NCI-H1105 treated with DMSO at 0.1 percent for 48 hours (cell line): ENCODE measurements at regions not wholly inside any gene's neighbourhood (a gene's known extent, or its start where the extent isn't known, plus 50 kb on each side); places are given as distances from the start of the nearest gene placed in this dataset.

Experiments used
- DNase-seq: peaks from one replicate; lab custom pipeline; 2025; lab: John Stamatoyannopoulos, UW

- DNase-seq: no peak
These were observed 89.1 kb upstream of the ERRFI1 start for GRCh38 chr1:8115031-8115768.

- no peak for DNase-seq
These were observed 87.4 kb upstream of the ERRFI1 start for GRCh38 chr1:8113262-8114220.

DNA sequence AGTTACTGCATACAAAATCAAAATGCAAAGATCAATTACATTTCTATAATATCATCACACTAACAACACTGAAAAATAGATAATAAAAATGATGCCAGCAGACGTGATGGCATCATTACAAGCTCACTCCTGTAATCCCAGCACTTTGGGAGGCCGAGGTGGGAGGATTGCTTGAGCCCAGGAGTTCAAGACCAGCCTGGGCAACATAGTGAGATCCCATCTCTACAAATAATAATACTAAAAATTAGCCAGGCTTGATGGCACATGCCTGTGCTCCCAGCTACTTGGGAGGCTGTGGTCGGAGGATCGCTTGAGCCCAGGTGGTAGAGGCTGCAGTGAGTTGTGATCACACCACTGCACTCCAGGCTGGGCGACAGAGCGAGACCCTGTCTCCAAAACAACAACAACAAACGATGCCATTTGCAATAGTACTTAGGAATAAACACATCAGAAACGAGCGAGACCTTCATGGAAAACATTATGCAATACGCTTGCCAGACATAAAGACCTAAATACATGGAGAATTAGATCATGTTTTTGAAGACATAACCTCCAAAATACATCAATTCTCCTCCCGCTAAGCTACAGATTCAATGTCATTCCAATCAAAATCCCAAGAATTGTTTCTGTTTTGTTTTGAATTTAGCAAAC, 86.6 kb upstream of the ERRFI1 start:
- no peak for DNase-seq

DNA sequence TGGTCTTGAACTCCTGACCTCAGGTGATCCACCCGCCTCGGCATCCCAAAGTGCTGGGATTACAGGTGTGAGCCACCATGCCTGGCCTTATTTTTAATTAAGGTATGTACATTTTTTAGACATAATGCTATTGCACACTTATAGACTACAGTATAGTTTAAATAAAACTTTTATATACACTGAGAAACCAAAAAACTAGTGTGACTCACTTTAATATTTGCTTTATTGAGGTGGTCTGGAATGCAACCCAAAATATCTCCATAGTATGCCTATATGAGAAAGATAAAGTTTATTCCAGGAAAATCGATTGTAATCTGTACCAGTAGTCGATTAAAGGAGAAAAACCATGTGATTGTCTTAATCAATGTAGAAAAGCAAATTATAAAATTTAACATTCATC, 85.5 kb upstream of the ERRFI1 start:
- DNase-seq: no peak

GRCh38 chr1:8109216-8109615, 83.1 kb upstream of the ERRFI1 start:
- no peak for DNase-seq

DNA sequence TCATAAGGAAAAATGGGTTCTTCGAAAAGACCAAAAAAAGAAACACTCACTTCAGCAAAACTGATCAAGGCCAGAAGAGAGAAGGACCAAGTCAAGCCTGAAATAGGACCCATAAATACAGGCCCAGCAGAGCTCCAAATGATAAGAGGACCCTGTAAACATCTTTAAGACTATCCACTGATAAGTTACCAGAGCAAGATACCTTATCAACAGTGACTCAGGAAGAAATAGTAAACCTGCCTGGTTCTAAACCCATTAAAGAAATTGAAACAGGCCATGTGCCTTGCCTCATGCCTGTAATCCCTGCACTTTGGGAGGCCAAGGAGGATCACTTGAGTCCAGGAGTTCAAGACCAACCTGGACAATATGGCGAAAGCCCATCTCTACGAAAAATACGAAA, 81.8 kb upstream of the ERRFI1 start:
- no peak for DNase-seq

GRCh38 chr1:8104278-8105236, 78.4 kb upstream of the ERRFI1 start:
- DNase-seq: no peak

GRCh38 chr1:8097908-8098307, 71.8 kb upstream of the ERRFI1 start:
- no peak for DNase-seq

DNA sequence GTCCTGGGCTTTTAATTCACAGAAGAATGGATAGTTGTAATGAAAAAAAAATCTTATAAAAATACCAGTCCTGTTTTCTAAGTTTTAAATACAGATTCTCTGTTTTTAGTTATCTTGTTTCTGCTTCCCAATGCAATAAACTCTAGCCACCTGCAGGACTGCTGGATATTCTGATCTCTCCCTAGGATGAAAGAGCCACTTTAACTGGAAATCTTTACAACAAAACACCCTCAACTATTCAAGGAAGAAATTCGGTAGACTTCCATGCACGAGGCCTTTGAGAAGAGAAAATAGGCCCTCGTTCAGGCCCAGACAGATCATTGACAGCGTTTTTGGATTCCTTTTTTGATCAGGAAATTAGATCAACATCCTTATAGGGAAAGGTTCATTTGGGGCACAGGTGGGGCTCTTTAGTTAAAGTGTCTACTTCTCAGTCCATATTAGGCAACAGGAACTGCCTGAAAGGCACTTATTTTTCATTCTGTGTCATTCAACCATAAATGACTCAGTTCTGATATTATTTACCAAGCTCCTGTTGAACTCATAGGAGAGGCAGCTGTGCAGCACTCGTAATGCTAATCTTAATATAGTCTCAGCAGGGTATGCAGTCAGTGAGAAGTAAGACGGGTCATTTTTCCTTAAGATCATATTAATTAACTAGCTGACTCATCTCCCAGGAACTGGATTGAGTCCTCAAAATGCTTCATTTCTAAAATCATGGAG, 71.1 kb upstream of the ERRFI1 start:
- peak; percentile 78 for DNase-seq

- DNase-seq: no peak
These were observed 70.2 kb upstream of the ERRFI1 start for GRCh38 chr1:8096105-8097011.

- no peak for DNase-seq
These were observed 69.5 kb upstream of the ERRFI1 start for GRCh38 chr1:8095584-8095983.

DNA sequence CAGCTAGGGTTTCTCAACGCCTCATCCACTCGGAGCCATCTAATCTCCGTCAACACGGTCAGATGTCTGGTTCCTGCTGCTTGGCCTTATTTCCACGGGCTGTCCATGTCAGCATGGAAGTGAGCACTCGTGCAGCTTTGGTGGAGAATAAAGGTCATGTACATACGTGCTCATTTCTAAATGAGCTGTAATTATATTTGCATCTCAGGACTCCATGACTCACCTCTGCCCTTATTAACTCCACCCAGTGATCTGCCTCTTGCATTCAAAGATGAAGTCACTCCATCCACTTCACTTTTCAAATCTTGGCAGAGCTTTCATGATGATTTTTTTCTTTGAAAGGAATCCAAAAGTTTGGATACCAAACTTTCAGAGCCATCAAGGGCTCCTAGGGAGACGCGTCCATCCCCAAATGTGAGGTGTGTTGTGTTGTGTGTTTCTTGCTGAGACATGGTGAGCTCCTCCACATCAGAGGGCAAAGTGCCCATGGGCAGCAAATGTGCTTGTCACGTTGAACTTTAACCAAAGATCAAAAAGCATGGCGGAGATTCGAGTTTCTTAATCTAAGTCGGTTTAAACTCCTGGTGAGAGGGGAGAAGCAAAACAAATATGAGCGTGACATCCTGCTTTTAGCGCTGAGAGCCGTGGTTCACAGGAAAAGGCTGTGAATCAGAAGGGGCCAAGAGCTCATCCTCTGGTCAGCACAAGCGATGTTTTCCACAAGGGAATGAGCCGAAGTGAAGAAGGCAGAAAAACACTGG, 68.6 kb upstream of the ERRFI1 start:
- no peak for DNase-seq

GRCh38 chr1:8093221-8093980, 67.3 kb upstream of the ERRFI1 start:
- no peak for DNase-seq

DNA sequence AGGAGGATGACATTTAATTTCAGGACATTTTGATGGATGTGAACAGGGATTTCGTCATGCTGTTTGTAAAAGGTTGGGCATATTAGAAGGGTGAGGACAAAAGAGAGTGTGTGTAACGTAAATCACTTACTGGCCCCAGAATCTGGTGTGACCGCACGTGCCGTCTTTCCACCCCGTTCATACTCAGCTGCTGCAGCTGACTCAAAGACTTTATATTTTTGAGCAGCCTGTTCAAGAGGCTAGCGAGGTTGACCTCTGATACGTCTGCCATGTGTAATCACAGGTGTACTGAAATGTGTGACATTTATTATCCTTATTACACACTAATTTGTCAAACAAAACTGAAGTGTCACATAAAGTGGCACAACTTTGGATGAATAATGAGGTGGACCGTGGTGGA, 66.5 kb upstream of the ERRFI1 start:
- no peak for DNase-seq

GRCh38 chr1:8091691-8092090, 65.6 kb upstream of the ERRFI1 start:
- DNase-seq: no peak

- DNase-seq: no peak
These were observed 64.2 kb upstream of the ERRFI1 start for GRCh38 chr1:8090241-8090702.

GRCh38 chr1:8089535-8090228, 63.6 kb upstream of the ERRFI1 start:
- DNase-seq: no peak

GRCh38 chr1:8086055-8086454, 59.9 kb upstream of the ERRFI1 start:
- no peak for DNase-seq
